PC-9 (cell line): ENCODE measurements at regions not wholly inside any gene's neighbourhood (a gene's known extent, or its start where the extent isn't known, plus 50 kb on each side); places are given as distances from the start of the nearest gene placed in this dataset.

Experiments used
- CTCF ChIP-seq: fragments of 200-600 bp; sonication (generic); conservative IDR thresholded peaks from 2 replicates; pipeline ENCODE4 v1.6.1; 2017; ENCODE audit warnings: mixed run types, antibody characterized with exemption, mild to moderate bottlenecking, moderate library complexity
- EZH2 ChIP-seq: fragments of 200-600 bp; sonication (generic); IDR thresholded peaks from 2 replicates; pipeline ENCODE4 v1.8.0; 2017; ENCODE audit warnings: antibody characterized with exemption, low read depth

GRCh38 chr13:67964091-67964490 is 734.0 kb upstream of the PCDH9 start:
- TF ChIP-seq CTCF (no peak), EZH2 (no peak)
